HG03060 (cell line): ENCODE measurements at regions not wholly inside any gene's neighbourhood (a gene's known extent, or its start where the extent isn't known, plus 50 kb on each side); places are given as distances from the start of the nearest gene placed in this dataset.
"Not testable (repeated sequence)": the region's sequence is repeated elsewhere in the genome, so short reads cannot be mapped to it uniquely, and the experiment has no call there.

ENCODE experiments used
- ATAC-seq: cut with Tn5 transposase; IDR thresholded peaks from one replicate; pipeline ENCODE4 v1.9.1; 2021; ENCODE audit warnings: low read depth, moderate number of reproducible peaks; ENCODE audit not compliant: unreplicated experiment

DNA sequence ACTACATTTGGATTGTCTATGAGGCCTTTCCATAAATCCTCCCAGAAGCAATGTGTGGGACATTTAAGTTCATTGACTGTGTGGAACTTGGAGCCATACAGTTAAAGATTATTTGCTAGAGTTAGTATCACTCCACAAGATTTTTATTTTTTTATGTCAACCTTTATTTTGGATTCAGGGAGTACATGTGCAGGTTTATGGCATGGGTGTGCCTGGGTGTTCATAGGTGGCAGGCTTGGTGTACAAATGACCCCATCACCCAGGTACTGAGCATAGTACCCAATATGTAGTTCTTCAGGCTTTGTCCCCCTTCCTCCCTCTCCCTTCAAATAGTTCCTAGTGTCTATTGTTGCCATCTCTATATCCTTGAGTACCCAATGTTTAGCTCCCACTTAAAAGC is 199.8 kb upstream of the ZFP42 start:
- no peak for ATAC-seq

DNA sequence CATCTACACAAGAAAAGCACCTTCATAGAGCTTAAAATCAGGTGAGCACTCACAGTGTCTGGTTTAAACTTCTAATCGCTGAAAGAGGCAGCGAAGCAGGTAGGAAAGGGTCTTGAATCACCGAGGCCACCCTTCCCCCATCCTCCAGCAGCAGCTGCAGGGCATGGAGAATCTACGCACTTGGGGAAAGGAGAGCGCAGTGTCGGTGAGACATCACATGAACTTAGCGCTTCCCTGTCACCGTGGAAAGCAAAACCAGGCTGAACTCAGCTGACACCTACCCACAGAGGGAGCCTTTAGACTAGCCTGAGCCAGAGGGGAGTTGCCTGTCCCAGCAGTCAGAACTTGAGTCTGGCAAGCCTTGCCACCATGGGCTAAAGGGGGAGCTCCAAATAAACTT is 197.2 kb upstream of the ZFP42 start:
- no peak for ATAC-seq

DNA sequence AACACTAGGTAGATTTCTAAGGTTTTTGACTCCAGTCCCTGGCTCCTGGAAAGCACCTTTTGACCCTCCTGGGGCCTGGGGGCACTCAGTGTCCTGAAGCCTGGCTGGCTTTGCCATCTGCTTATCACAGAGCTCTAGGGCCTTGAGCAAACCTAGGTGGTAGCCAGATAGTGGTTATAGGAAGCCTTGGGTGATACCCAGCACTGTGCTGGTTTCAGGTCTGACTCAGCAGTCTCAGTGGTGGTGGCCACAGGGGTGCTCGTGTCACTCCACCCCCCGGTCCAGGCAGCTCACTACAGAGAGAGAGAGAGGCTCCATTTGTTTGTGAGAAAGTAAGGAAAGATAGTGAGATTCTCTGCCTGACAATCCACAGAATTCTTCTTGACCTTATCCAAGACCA is 195.8 kb upstream of the ZFP42 start:
- no peak for ATAC-seq

GRCh38 chr4:187811591-187811990 is 184.0 kb upstream of the ZFP42 start:
- no peak for ATAC-seq

GRCh38 chr4:187814737-187815465 is 180.7 kb upstream of the ZFP42 start:
- ATAC-seq: no peak

GRCh38 chr4:187826725-187827124 is 168.8 kb upstream of the ZFP42 start:
- no peak for ATAC-seq

DNA sequence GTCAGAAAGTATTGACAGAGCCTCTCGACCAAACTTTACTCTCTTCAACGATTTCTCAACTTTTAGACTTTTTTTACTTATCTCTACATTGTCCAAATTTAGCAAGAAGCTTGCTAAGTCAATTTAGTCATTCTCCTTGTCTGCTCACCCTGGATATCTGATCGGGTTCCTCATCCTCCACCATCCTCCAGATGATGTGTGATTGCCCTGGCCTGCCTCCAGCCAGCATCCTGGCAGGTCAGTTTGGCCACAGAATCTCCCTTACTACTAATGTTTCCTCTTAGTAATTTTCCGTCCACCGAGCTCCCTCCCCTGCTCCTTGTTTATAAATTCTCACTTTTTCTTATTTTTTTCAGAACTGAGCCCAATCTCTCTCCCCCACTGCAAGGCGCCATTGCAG is 167.9 kb upstream of the ZFP42 start:
- ATAC-seq: no peak

GRCh38 chr4:187839765-187840164 is 155.8 kb upstream of the ZFP42 start:
- ATAC-seq: no peak

DNA sequence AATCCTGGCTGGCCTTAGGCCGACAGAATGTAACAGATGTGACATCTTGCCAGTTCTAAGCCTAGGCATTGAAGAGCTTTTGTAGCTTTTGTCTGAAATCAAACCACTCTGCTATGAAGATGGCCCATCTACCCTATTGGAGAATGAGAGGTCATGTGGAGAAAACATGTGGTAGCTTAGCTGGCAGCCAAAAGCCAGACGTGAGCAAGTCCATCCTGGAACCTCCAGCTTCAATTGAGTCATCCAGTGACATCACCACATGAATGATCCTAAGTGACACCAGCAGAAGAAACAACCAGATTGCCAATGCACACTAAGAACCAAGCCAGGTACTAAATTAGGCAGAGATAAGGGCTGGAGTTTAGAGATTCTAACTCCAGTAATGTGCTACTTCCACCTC is 154.8 kb upstream of the ZFP42 start:
- ATAC-seq: no peak

DNA sequence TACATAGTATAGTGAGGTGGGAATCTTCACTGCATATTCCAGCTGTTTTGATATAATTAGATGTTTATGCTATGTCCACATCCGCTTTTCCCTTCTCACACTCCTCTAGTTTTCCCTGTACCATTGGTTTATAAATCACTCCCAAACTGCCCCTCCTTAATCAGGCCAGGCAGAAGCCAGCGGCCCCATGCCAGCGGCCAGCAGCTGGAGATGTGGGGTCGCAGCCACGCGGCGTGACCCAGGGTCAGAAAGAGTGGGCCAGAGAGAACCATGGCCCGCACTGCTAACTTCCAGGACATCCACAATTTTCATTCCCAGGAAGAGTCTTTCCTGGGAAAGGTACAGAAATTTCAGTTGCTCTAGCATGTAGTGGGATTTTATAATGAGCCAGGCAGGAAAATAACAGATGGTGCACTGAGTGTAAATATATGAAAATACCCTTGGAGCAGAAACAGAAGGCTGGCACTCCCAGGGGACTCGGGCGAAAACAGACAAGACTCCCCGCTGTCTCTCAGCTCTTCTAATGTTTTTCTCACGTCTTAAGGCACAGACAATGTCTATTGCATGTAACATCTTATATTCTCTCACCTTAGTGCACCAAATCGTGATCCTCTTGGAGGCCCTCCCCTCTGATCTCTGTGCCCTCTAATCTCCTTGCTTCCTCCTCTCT is 145.9 kb upstream of the ZFP42 start:
- no peak for ATAC-seq

DNA sequence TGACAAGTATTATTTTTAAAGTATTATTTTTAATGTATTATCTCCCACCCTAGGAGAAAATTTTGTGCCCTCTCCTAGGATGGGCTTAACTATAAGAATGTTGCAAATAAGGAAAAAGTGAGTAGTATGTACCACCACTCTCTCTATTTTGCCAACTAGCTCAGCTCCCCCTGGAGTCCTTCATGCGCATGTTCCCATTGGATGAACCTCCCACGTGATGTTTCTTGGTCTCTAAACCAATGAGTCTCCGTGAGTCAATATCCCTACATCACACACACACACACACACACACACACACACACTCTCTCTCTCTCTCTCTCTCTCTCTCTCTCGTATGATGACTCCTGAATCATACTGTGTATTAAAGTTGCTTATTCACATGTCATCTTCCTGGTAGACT is 129.7 kb upstream of the ZFP42 start:
- no peak for ATAC-seq

DNA sequence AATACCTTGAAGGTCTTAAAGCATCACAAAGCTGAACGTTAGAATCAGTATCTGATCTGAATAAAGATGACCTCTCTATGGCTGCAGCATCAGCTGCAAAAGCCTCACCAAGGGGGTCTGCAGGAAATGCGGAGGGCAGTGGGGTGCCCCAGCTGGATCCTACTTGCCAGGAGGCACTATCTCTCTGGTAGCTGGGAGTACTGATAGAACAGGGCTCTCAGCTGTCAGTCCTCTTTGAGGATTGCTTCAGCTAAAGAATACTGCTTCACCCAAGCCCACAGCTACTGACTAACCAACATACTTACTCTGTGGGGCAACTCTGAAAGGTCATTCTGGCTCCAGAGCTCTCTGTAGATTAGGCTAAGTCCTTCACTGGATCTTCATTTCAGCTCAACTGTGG is 112.5 kb upstream of the ZFP42 start:
- ATAC-seq: no peak

- ATAC-seq: no peak
Observed at GRCh38 chr4:187883836-187884475, 111.6 kb upstream of the ZFP42 start.

GRCh38 chr4:187887906-187888305 is 107.7 kb upstream of the ZFP42 start:
- no peak for ATAC-seq

DNA sequence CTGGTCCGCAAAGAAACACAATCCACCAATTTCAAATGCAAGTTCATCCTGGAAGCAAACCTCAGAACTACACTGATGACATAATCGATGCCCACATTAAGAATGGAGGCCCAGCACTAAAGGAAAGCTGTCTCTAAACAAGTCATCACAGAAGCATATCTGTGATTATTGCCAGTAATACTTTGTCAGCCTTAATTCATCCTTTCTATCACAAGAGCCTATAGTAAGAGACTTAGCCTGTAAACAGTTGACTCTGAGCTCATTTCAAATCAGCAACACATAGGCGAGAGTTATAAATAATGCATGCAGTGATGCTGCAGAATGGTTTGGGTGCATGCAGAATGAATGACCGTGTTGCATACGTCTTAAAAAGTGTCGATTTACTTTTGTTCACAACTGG is 105.9 kb upstream of the ZFP42 start:
- no peak for ATAC-seq

- ATAC-seq: no peak
Observed at GRCh38 chr4:187893418-187893817, 102.2 kb upstream of the ZFP42 start.

GRCh38 chr4:187903106-187903505 is 92.5 kb upstream of the ZFP42 start:
- ATAC-seq: no peak

DNA sequence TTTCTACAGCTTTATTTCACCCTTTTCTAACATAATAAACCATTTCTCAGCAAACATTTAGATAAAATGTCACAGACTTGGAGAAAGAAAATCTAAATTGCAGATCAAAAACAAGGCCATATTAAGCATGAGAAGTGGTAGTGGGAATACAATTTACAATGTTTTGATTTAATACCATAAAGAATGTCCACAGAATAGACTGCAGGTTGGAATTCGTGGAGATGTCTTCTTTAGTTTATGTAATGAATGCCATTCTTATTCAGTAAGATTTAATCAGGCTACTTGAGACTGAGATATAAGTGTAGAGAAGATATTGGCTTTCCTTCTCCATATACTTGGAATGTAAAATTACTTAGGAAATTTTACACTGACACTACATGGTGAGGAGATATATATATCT is 91.9 kb upstream of the ZFP42 start:
- ATAC-seq: no peak

DNA sequence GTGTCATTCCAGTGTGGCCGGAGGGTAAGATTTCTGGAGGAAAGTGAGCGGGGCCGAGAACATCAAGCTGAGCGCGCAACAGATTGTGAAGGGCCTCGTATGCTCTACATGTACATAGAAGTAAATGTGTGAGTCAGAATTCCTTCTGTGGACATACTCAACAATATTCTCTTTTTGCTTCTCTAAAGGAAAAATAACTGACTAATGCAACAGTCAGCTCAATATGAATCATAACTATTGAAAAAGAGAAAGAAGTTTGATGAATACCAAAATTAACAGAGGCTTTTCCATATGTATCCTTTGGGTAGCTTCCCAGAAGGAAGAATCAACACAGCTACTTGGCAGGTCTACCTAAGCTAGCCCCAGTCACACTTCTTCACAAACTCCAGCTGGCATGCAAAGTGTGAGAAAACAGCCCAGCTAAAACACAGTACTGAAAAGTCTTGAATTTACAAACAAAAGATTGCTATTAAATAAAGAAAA is 87.5 kb upstream of the ZFP42 start:
- ATAC-seq: no peak

DNA sequence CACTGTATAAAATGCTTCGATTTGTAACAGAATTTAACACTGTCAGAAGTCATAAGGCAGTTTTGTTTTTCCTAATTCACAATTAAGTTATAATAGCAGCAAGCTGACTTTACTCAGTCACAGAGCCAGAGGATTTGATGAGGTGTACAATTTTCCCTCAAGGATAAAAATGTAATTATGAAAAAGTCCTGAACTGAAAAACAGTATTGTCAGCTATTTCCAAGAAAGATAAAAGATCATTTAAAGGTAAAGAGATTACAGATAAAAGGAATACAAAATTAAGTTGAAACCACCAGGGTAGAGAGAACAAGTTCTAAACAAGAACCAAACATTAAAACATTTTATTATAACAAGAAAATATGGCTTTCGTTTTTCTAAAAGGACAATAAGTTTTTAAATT is 86.8 kb upstream of the ZFP42 start:
- no peak for ATAC-seq

GRCh38 chr4:187910741-187911140 is 84.8 kb upstream of the ZFP42 start:
- no peak for ATAC-seq

GRCh38 chr4:187915406-187915805 is 80.2 kb upstream of the ZFP42 start:
- not testable (repeated sequence) for ATAC-seq
